Transverse colon (tissue), 4 donors: ENCODE measurements at regions not wholly inside any gene's neighbourhood (a gene's known extent, or its start where the extent isn't known, plus 50 kb on each side); places are given as distances from the start of the nearest gene placed in this dataset.
"Not testable (repeated sequence)": the region's sequence is repeated elsewhere in the genome, so short reads cannot be mapped to it uniquely, and the experiment has no call there.

ENCODE experiments used
- DNase-seq: peaks from one replicate; pipeline ENCODE4 v3.0.0-alpha.2; 2019
- H3K27ac ChIP-seq, 4 donors: fragments of 200-600 bp; sonication (generic); 2 replicates each; pipeline ENCODE4 v1.5.1; 2016 to 2018; ENCODE audit warnings: inconsistent platforms in 4 of 4
- H3K27me3 ChIP-seq: fragments of 200-600 bp; sonication (generic); 2 replicates; pipeline ENCODE4 v1.5.1; 2017; ENCODE audit warnings: inconsistent platforms
- H3K36me3 ChIP-seq, 4 donors: fragments of 200-600 bp; sonication (generic); 2 replicates each; pipeline ENCODE4 v1.5.1; 2017 to 2019; ENCODE audit warnings: inconsistent platforms in 4 of 4
- H3K4me1 ChIP-seq, 4 donors: fragments of 200-600 bp; sonication (generic); 2 replicates each; pipeline ENCODE4 v1.5.1; 2017 to 2020; ENCODE audit warnings: inconsistent platforms in 4 of 4
- H3K4me3 ChIP-seq, 4 donors: fragments of 200-600 bp; sonication (generic); 1 replicate in 1 of 4; 2 replicates in 3 of 4; pipeline versions ENCODE4 v1.5.1 to v1.6.1; 2017 to 2019; ENCODE audit warnings: inconsistent platforms in 4 of 4
- H3K9me3 ChIP-seq, 2 donors: fragments of 200-600 bp; sonication (generic); 2 replicates each; pipeline ENCODE4 v1.5.1; 2017 to 2019; ENCODE audit warnings: inconsistent platforms in 2 of 2
- EP300 ChIP-seq: sonication (generic); formaldehyde crosslinking; IDR thresholded peaks from one replicate; pipeline ENCODE4 v1.6.1; 2017; ENCODE audit warnings: antibody characterized with exemption, low read depth
- POLR2A ChIP-seq: fragments of 450-650 bp; IDR thresholded peaks from one replicate; pipeline ENCODE4 v1.6.1; 2016; ENCODE audit warnings: antibody characterized with exemption, mild to moderate bottlenecking, moderate library complexity
- POLR2AphosphoS5 ChIP-seq, 3 donors: sonication (generic); formaldehyde crosslinking; IDR thresholded peaks; one replicate each; pipeline ENCODE4 v1.6.1; 2016; ENCODE audit warnings: antibody characterized with exemption in 3 of 3
- WGBS, 2 donors: methylation state at CpG; one replicate each; pipeline ENCODE4 v1.1.5; 2018; ENCODE audit warnings: low coverage in 1 of 2; 5-methylcytosine and 5-hydroxymethylcytosine counted together
- in situ Hi-C, 4 donors: fragments of 200-750 bp; cut with MboI; loops; one replicate each; pipeline versions ENCODE4 v1.15.0 to v1.15.1; 2017; ENCODE audit warnings: low sequenced_read_pairs in 3 of 4, low pct_ligation_motif_present in 1 of 4, low pct_unique_long_range_greater_than_20kb in 1 of 4
- intact Hi-C: fragments of 100-400 bp; cut with DNase I; formaldehyde crosslinking; loops from one replicate; pipeline ENCODE4 v1.15.1; 2023; ENCODE audit warnings: low total_unique reads
- TF ChIP-seq, protein P1 (sequence below), 5 experiments: fragments of 200-600 bp in 3 of 5; fragments of 450-650 bp in 2 of 5; sonication (generic) in 3 of 5; IDR thresholded peaks; 1 replicate in 2 of 5; 2 replicates in 3 of 5; pipeline ENCODE4 v1.5.1; 2016 to 2017; ENCODE audit warnings: antibody characterized with exemption in 5 of 5, inconsistent platforms in 3 of 5, mild to moderate bottlenecking in 2 of 5, moderate library complexity in 1 of 5

DNA sequence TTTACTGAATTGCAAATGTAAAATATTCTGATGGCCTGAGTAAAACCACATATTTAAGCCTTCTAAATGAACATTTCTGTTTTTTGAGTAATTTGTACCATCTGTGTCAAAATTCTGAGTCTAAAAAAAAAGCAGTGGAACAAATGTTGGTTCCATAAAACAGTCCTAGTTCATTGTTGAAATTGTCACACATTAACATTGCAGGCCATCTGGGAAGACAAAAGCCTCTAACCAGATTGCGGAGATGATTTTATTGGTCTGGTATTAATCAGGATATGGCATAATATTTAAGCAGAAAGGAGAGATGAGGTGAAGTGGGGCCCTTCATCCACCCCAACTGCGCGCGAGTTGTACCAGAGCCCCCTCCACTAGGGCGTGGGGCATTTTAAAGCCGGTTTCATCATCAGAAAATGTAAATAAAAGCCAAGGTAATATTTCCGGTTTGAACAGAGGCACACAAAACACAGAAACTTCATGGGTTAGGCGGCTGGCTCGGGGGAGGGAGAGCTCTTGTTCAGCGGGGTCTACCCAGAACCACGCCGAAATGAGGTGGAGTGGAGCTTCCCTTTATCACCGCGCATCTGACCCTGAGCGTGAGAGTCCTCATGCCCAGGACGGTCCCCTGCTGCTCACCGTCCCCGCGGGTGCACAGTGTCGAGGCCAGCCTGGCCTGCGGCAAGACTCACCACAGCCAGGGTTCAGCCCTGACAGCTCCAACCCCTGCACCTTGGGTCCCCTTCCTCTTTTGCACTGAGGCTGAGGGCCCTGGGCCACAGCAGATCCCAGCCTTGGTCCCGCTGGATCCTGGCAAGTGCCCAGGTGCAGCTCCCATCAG, 169.2 kb downstream of the URI1 start:
- no peak for DNase-seq
- Histone ChIP-seq H3K4me3 (no peak overlapping the region), H3K27ac (no peak overlapping the region), H3K36me3 (no peaks in the 10 kb centered on the region), H3K9me3 (no peaks in the 10 kb centered on the region), H3K4me1 (no peaks in the 10 kb centered on the region), H3K27me3 (no peaks in the 10 kb centered on the region)
- WGBS, 2 donors, result 58 to 65% methylated on average over 9 to 22 of the region's 22 CpGs
- intact Hi-C loops (no loop called here), in situ Hi-C loops (no loop called here)
- TF ChIP-seq, protein P1, sequence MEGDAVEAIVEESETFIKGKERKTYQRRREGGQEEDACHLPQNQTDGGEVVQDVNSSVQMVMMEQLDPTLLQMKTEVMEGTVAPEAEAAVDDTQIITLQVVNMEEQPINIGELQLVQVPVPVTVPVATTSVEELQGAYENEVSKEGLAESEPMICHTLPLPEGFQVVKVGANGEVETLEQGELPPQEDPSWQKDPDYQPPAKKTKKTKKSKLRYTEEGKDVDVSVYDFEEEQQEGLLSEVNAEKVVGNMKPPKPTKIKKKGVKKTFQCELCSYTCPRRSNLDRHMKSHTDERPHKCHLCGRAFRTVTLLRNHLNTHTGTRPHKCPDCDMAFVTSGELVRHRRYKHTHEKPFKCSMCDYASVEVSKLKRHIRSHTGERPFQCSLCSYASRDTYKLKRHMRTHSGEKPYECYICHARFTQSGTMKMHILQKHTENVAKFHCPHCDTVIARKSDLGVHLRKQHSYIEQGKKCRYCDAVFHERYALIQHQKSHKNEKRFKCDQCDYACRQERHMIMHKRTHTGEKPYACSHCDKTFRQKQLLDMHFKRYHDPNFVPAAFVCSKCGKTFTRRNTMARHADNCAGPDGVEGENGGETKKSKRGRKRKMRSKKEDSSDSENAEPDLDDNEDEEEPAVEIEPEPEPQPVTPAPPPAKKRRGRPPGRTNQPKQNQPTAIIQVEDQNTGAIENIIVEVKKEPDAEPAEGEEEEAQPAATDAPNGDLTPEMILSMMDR (IDR thresholded peaks at IDR 0.05), result no peak
- no peak for TF ChIP-seq POLR2A
- TF ChIP-seq POLR2AphosphoS5 (IDR thresholded peaks at IDR 0.05), result no peak
- TF ChIP-seq EP300, result no peak

DNA sequence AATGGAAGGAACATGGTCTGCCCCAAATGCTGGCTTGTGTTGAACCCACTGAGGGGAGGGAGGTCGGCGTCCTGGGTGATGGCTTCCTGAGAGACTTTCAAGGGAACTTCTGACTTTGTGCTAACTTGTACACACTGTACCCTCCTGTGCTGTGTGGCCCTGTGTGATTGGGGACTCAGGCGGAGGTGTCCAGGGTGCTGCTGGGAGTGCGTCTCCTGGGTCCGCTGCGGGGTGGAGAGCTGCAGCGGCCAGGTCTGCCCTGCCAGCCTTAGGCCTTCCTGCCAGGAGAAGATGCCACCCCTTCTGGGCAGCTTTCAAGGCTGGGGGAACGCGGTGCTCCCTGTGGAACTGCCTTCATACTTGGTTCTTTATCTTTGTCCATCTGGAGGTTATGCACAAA, 170.1 kb downstream of the URI1 start:
- no peak for DNase-seq
- no peak for TF ChIP-seq POLR2AphosphoS5 (IDR thresholded peaks at IDR 0.05)
- no peak for TF ChIP-seq EP300
- TF ChIP-seq, protein P1 (IDR thresholded peaks at IDR 0.05), result no peak
- no peak for TF ChIP-seq POLR2A
- no peaks in the 10 kb centered on the region for H3K9me3 ChIP-seq
- H3K27me3 ChIP-seq, result no peaks in the 10 kb centered on the region
- no peaks in the 10 kb centered on the region for H3K4me1 ChIP-seq
- in situ Hi-C loops, result no loop called here
- H3K36me3 ChIP-seq, result no peaks in the 10 kb centered on the region
- intact Hi-C loops, result no loop called here
- 92% methylated on average over 9 of the region's 9 CpGs; no CpG with 5 or more reads in 1 of the 2 donors for WGBS, 2 donors
- H3K4me3 ChIP-seq, result no peak overlapping the region
- H3K27ac ChIP-seq, result no peak overlapping the region

DNA sequence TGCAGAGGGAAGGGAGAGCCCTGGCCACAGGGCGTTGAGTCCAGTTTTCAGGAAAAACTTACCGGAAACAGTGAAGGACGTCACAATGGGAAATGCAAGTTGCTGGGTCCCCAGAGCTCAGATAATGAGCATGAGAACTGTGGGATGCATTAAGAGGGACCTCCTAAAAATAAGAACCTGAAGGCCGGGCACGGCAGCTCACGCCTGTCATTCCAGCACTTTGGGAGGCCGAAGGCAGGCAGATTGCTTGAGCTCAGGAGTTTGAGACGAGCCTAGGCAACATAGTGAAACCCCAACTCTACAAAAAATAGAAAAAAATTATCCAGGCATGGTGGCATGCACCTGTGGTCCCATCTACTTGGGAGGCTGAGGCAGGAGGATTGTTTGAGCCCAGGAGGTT, 170.6 kb downstream of the URI1 start:
- 83% methylated on average over 8 of the region's 8 CpGs; no CpG with 5 or more reads in 1 of the 2 donors for WGBS, 2 donors
- H3K9me3 ChIP-seq, result no peaks in the 10 kb centered on the region
- DNase-seq, result no peak
- no peaks in the 10 kb centered on the region for H3K27me3 ChIP-seq
- no peaks in the 10 kb centered on the region for H3K4me1 ChIP-seq
- TF ChIP-seq POLR2AphosphoS5 (IDR thresholded peaks at IDR 0.05) (no peak), EP300 (no peak), POLR2A (no peak)
- TF ChIP-seq, protein P1 (IDR thresholded peaks at IDR 0.05), result no peak
- H3K36me3 ChIP-seq, result no peaks in the 10 kb centered on the region
- in situ Hi-C loops, result no loop called here
- no peak overlapping the region for H3K4me3 ChIP-seq
- intact Hi-C loops, result no loop called here
- H3K27ac ChIP-seq, result no peak overlapping the region

DNA sequence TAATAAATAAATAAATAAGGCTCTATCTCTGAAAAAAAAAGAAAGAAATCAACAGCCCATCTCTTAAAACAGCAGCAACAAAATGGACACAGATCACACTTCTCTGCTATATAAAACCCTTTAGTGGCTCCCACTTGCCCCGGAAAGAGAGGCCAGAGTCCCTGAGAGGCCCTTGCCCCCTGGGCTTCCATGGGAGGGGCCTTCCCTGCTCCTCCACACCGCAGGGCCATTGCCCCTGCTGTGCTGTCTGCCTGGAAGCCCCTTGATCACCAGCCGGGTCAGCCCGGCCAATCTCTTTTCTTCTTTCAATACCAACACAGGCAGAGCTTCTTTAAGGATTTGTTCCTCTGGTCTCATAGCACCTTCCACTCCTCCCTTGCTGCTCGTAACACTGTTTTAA, 171.1 kb downstream of the URI1 start:
- DNase-seq, result no peak
- WGBS, 2 donors, result 76 to 84% methylated on average over 3 to 5 of the region's 5 CpGs
- no peaks in the 10 kb centered on the region for H3K9me3 ChIP-seq

DNA sequence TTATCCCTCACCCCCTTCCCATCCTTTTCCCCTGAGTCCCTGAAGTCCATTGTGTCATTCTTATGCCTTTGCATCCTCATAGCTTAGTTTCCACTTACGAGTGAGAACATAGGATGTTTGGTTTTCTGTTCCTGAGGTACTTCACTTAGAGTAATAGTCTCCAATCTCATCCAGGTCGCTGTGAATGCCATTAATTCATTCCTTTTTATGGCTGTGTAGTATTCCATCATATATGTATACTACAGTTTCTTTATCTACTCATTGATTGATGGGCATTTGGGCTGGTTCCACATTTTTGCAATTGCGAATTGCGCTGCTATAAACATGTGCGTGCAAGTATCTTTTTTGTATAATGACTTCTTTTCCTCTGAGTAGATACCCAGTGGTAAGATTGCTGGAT, 172.1 kb downstream of the URI1 start:
- H3K4me1 ChIP-seq, H3K27ac ChIP-seq, H3K4me3 ChIP-seq, in situ Hi-C loops, intact Hi-C loops, H3K9me3 ChIP-seq, H3K27me3 ChIP-seq, H3K36me3 ChIP-seq, DNase-seq: not testable (repeated sequence)
- WGBS, 2 donors, result 80% methylated on average over 4 to 5 of the region's 5 CpGs

More for the DNA sequence above, 171.1 kb downstream of the URI1 start:
- Histone ChIP-seq H3K4me3 (no peak overlapping the region), H3K4me1 (no peaks in the 10 kb centered on the region), H3K27ac (no peak overlapping the region), H3K27me3 (no peaks in the 10 kb centered on the region), H3K36me3 (no peaks in the 10 kb centered on the region)
- in situ Hi-C loops, result no loop called here
- TF ChIP-seq POLR2AphosphoS5 (IDR thresholded peaks at IDR 0.05) (no peak), EP300 (no peak), POLR2A (no peak)
- TF ChIP-seq, protein P1 (IDR thresholded peaks at IDR 0.05), result no peak
- intact Hi-C loops, result no loop called here
